ENCODE measurements at regions not wholly inside any gene's neighbourhood (a gene's known extent, or its start where the extent isn't known, plus 50 kb on each side); places are given as distances from the start of the nearest gene placed in this dataset.

- no peaks in the 10 kb centered on the region for H3K4me1 ChIP-seq (ENCODE audit: control insufficient read depth in 1 of 2, low read depth in 2 of 2)
- no peaks in the 10 kb centered on the region for H3K9me3 ChIP-seq
- peak; percentile 19 for ATAC-seq (ENCODE audit: insufficient number of reproducible peaks, low FRiP score, low read depth)
- H3K4me3 ChIP-seq = no peak overlapping the region
- no peak for TF ChIP-seq CTCF (IDR thresholded peaks at IDR 0.05)
- H3K27ac ChIP-seq = no peak overlapping the region
- no peak for DNase-seq (ENCODE audit: low spot score)
- H3K36me3 ChIP-seq = no peaks in the 10 kb centered on the region
- H3K27me3 ChIP-seq (replicated peaks; ENCODE audit: insufficient read depth) = no peaks in the 10 kb centered on the region
Measured at GRCh38 chr1:81703756-81704463, 96.8 kb upstream of the ADGRL2 start.

- DNase-seq (ENCODE audit: low spot score) (no peak), ATAC-seq (ENCODE audit: insufficient number of reproducible peaks, low FRiP score, low read depth) (no peak)
- Histone ChIP-seq H3K9me3 (no peaks in the 10 kb centered on the region), H3K27ac (no peak overlapping the region), H3K36me3 (no peaks in the 10 kb centered on the region), H3K4me1 (ENCODE audit: control insufficient read depth in 1 of 2, low read depth in 2 of 2) (no peaks in the 10 kb centered on the region), H3K4me3 (no peak overlapping the region), H3K27me3 (replicated peaks; ENCODE audit: insufficient read depth) (no peaks in the 10 kb centered on the region)
- TF ChIP-seq CTCF (IDR thresholded peaks at IDR 0.05) = no peak
Measured at GRCh38 chr1:81703391-81703755, 97.4 kb upstream of the ADGRL2 start.

GRCh38 chr1:81702903-81703302, 97.8 kb upstream of the ADGRL2 start:
- ATAC-seq (ENCODE audit: insufficient number of reproducible peaks, low FRiP score, low read depth) = no peak
- no peaks in the 10 kb centered on the region for H3K36me3 ChIP-seq
- H3K27ac ChIP-seq = no peak overlapping the region
- DNase-seq (ENCODE audit: low spot score) = no peak
- no peaks in the 10 kb centered on the region for H3K4me1 ChIP-seq (ENCODE audit: control insufficient read depth in 1 of 2, low read depth in 2 of 2)
- H3K4me3 ChIP-seq = no peak overlapping the region
- H3K27me3 ChIP-seq (replicated peaks; ENCODE audit: insufficient read depth) = no peaks in the 10 kb centered on the region
- no peak for TF ChIP-seq CTCF (IDR thresholded peaks at IDR 0.05)
- no peaks in the 10 kb centered on the region for H3K9me3 ChIP-seq

- H3K4me1 ChIP-seq (ENCODE audit: control insufficient read depth in 1 of 2, low read depth in 2 of 2) = no peaks in the 10 kb centered on the region
- DNase-seq (ENCODE audit: low spot score) = no peak
- ATAC-seq (ENCODE audit: insufficient number of reproducible peaks, low FRiP score, low read depth) = no peak
- H3K4me3 ChIP-seq = no peak overlapping the region
- H3K9me3 ChIP-seq = no peaks in the 10 kb centered on the region
- H3K27me3 ChIP-seq (replicated peaks; ENCODE audit: insufficient read depth) = no peaks in the 10 kb centered on the region
- no peaks in the 10 kb centered on the region for H3K36me3 ChIP-seq
- no peak overlapping the region for H3K27ac ChIP-seq
- no peak for TF ChIP-seq CTCF (IDR thresholded peaks at IDR 0.05)
Measured at GRCh38 chr1:81702079-81702715, 98.5 kb upstream of the ADGRL2 start.

GRCh38 chr1:81700728-81701470, 99.8 kb upstream of the ADGRL2 start:
- Histone ChIP-seq H3K27me3 (replicated peaks; ENCODE audit: insufficient read depth) (no peaks in the 10 kb centered on the region), H3K36me3 (no peaks in the 10 kb centered on the region), H3K27ac (no peak overlapping the region), H3K4me1 (ENCODE audit: control insufficient read depth in 1 of 2, low read depth in 2 of 2) (peaks cover 0 to 2% of the 10 kb centered on the region in 2 donors), H3K4me3 (no peak overlapping the region), H3K9me3 (no peaks in the 10 kb centered on the region)
- no peak for ATAC-seq (ENCODE audit: insufficient number of reproducible peaks, low FRiP score, low read depth)
- TF ChIP-seq CTCF (IDR thresholded peaks at IDR 0.05) = no peak
- no peak for DNase-seq (ENCODE audit: low spot score)
